GM23338 (cell line): ENCODE measurements at regions not wholly inside any gene's neighbourhood (a gene's known extent, or its start where the extent isn't known, plus 50 kb on each side); places are given as distances from the start of the nearest gene placed in this dataset.

Experiments
- CTCF ChIP-seq, 2 experiments: fragments of 200-600 bp in 1 of 2; sonication (generic) in 1 of 2; conservative IDR thresholded peaks; 2 replicates each; pipeline versions ENCODE4 v1.5.1 to v1.6.1; 2016 to 2017; ENCODE audit warnings: antibody characterized with exemption in 2 of 2, low read depth in 2 of 2, mild to moderate bottlenecking in 2 of 2, moderate library complexity in 1 of 2
- EZH2 ChIP-seq: fragments of 200-600 bp; sonication (generic); IDR thresholded peaks from one replicate; pipeline ENCODE4 v1.8.0; 2017; ENCODE audit warnings: antibody characterized with exemption, mild to moderate bottlenecking, low read depth; ENCODE audit not compliant: unreplicated experiment
- EZH2phosphoT487 ChIP-seq: fragments of 200-600 bp; sonication (generic); IDR thresholded peaks from one replicate; pipeline ENCODE4 v1.8.1; 2018; ENCODE audit warnings: antibody characterized with exemption; ENCODE audit not compliant: unreplicated experiment
- REST ChIP-seq: IDR thresholded peaks from one replicate; pipeline ENCODE4 v1.6.1; 2018; ENCODE audit warnings: antibody characterized with exemption; ENCODE audit not compliant: unreplicated experiment
- ZNF331 ChIP-seq: fragments of 250-450 bp; sonication (Bioruptor Pico); IDR thresholded peaks from 2 replicates; pipeline ENCODE4 v1.5.0; 2020; ENCODE audit warnings: low read depth, mild to moderate bottlenecking, moderate library complexity

GRCh38 chr15:35605764-35606449 lies 59.9 kb upstream of the DPH6 start:
- TF ChIP-seq REST (no peak), CTCF (conservative IDR thresholded peaks at IDR 0.05; ENCODE audit: low read depth in 2 of 2) (no peak), ZNF331 (no peak), EZH2phosphoT487 (no peak), EZH2 (no peak)
